ENCODE measurements at regions not wholly inside any gene's neighbourhood (a gene's known extent, or its start where the extent isn't known, plus 50 kb on each side); places are given as distances from the start of the nearest gene placed in this dataset.

- TF ChIP-seq POLR2A (IDR thresholded peaks at IDR 0.05) (no peak), CTCF (IDR thresholded peaks at IDR 0.05) (no peak)
Observed at GRCh38 chr18:28705482-28705881, 528.6 kb upstream of the CDH2 start.

Data from heart left ventricle (tissue), 13 donors.